ENCODE measurements at regions not wholly inside any gene's neighbourhood (a gene's known extent, or its start where the extent isn't known, plus 50 kb on each side); places are given as distances from the start of the nearest gene placed in this dataset.

GRCh38 chr5:23257656-23258055 is 249.8 kb upstream of the PRDM9 start:
- TF ChIP-seq CTCF (conservative IDR thresholded peaks at IDR 0.05; ENCODE audit: low read depth, low read length) (no peak), EZH2 (IDR thresholded peaks at IDR 0.05; ENCODE audit: borderline replicate concordance, low read depth, low read length, poor library complexity, severe bottlenecking) (no peak)
